GM12878 (cell line): ENCODE measurements at regions not wholly inside any gene's neighbourhood (a gene's known extent, or its start where the extent isn't known, plus 50 kb on each side); places are given as distances from the start of the nearest gene placed in this dataset.

ENCODE experiments used
- CBX3 ChIP-seq: fragments of 200-600 bp; sonication (generic); IDR thresholded peaks from 2 replicates; pipeline ENCODE4 v1.6.1; 2016; ENCODE audit warnings: low read depth, borderline replicate concordance
- IKZF2 ChIP-seq, 2 experiments: fragments of 450-650 bp; IDR thresholded peaks; 2 replicates each; pipeline ENCODE4 v1.6.1; 2017; ENCODE audit warnings: mild to moderate bottlenecking in 2 of 2, moderate library complexity in 2 of 2
- MEF2B ChIP-seq: fragments of 450-650 bp; IDR thresholded peaks from 2 replicates; pipeline ENCODE4 v1.6.1; 2018; ENCODE audit warnings: mild to moderate bottlenecking, moderate library complexity; ENCODE audit not compliant: partially characterized antibody, poor library complexity, severe bottlenecking
- POLR2A ChIP-seq: IDR thresholded peaks from 2 replicates; pipeline ENCODE4 v1.6.1; 2011; ENCODE audit warnings: low read depth, mild to moderate bottlenecking, low read length
- RAD21 ChIP-seq: IDR thresholded peaks from 2 replicates; pipeline ENCODE4 v1.6.1; 2011; ENCODE audit warnings: mild to moderate bottlenecking, low read depth, low read length, moderate library complexity; ENCODE audit not compliant: insufficient read depth
- RCOR1 ChIP-seq: conservative IDR thresholded peaks from 2 replicates; pipeline ENCODE4 v1.6.1; 2012; ENCODE audit warnings: low read depth, low read length, improper control_type of control experiment
- TCF7 ChIP-seq: IDR thresholded peaks from 2 replicates; pipeline ENCODE4 v1.6.1; 2014; ENCODE audit warnings: antibody characterized with exemption, borderline replicate concordance
- TF ChIP-seq, protein P1 (sequence below): fragments of 450-650 bp; IDR thresholded peaks from 2 replicates; pipeline ENCODE4 v1.6.1; 2017; ENCODE audit warnings: mild to moderate bottlenecking
- TF ChIP-seq, protein P2 (sequence below), 3 experiments: IDR thresholded peaks in 2 of 3; conservative IDR thresholded peaks in 1 of 3; 2 replicates each; pipeline ENCODE4 v1.5.1; 2011; ENCODE audit warnings: low read depth in 3 of 3, low read length in 3 of 3, mild to moderate bottlenecking in 3 of 3, control low read depth in 2 of 3, moderate library complexity in 2 of 3, inconsistent platforms in 1 of 3, mixed read lengths in 1 of 3; ENCODE audit not compliant: control insufficient read depth in 2 of 3, insufficient read depth in 1 of 3; ENCODE audit errors: extremely low read depth in 1 of 3
- TF ChIP-seq, protein P3 (sequence below): fragments of 450-650 bp; formaldehyde crosslinking; IDR thresholded peaks from 2 replicates; pipeline ENCODE4 v1.4.0; 2022; ENCODE audit warnings: mild to moderate bottlenecking, moderate library complexity
- TF ChIP-seq, protein P4 (sequence below): IDR thresholded peaks from 2 replicates; pipeline ENCODE4 v1.6.1; 2011; ENCODE audit warnings: mild to moderate bottlenecking, low read depth, low read length, moderate library complexity; ENCODE audit not compliant: insufficient replicate concordance
- TF ChIP-seq, protein P5 (sequence below): fragments of 450-650 bp; IDR thresholded peaks from 2 replicates; pipeline ENCODE4 v1.6.1; 2017; ENCODE audit warnings: antibody characterized with exemption, mild to moderate bottlenecking, moderate library complexity

DNA sequence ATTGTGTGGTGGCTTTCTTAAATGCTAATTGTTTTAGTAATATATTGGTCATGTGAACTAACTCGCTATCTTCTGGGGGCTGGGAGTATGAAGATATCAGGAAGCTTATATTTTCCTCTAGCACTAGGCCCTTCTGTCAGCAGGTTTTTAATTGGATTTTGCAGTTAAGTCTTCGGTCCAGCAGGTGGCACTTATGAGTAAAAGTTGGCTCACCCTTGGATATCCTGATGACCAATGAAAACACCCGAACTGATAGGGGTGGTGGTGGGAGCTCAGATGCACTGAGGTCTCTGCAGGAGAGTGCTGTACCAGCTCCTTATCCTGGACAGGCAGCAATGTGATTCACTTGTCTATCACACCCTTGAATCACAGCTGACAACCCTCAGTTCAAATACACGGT, 1365.8 kb upstream of the DIAPH2 start:
- TF ChIP-seq, protein P1, sequence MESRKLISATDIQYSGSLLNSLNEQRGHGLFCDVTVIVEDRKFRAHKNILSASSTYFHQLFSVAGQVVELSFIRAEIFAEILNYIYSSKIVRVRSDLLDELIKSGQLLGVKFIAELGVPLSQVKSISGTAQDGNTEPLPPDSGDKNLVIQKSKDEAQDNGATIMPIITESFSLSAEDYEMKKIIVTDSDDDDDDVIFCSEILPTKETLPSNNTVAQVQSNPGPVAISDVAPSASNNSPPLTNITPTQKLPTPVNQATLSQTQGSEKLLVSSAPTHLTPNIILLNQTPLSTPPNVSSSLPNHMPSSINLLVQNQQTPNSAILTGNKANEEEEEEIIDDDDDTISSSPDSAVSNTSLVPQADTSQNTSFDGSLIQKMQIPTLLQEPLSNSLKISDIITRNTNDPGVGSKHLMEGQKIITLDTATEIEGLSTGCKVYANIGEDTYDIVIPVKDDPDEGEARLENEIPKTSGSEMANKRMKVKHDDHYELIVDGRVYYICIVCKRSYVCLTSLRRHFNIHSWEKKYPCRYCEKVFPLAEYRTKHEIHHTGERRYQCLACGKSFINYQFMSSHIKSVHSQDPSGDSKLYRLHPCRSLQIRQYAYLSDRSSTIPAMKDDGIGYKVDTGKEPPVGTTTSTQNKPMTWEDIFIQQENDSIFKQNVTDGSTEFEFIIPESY = no peak
- TF ChIP-seq IKZF2 (IDR thresholded peaks at IDR 0.05) (no peak), TCF7 (no peak), POLR2A (no peak), RCOR1 (no peak), MEF2B (no peak), CBX3 (no peak), RAD21 (peak; percentile 33; the same call in 1 of the 2 replicates)
- TF ChIP-seq, protein P2, sequence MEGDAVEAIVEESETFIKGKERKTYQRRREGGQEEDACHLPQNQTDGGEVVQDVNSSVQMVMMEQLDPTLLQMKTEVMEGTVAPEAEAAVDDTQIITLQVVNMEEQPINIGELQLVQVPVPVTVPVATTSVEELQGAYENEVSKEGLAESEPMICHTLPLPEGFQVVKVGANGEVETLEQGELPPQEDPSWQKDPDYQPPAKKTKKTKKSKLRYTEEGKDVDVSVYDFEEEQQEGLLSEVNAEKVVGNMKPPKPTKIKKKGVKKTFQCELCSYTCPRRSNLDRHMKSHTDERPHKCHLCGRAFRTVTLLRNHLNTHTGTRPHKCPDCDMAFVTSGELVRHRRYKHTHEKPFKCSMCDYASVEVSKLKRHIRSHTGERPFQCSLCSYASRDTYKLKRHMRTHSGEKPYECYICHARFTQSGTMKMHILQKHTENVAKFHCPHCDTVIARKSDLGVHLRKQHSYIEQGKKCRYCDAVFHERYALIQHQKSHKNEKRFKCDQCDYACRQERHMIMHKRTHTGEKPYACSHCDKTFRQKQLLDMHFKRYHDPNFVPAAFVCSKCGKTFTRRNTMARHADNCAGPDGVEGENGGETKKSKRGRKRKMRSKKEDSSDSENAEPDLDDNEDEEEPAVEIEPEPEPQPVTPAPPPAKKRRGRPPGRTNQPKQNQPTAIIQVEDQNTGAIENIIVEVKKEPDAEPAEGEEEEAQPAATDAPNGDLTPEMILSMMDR (IDR thresholded peaks at IDR 0.05 in 2 of 3, conservative IDR thresholded peaks at IDR 0.05 in 1 of 3; ENCODE audit: control insufficient read depth in 2 of 3, extremely low read depth in 1 of 3, insufficient read depth in 1 of 3, low read depth in 3 of 3, low read length in 3 of 3) = peak; percentile 33 to 47 (median 36); a peak in 5 of 6 replicates
- TF ChIP-seq, protein P3, sequence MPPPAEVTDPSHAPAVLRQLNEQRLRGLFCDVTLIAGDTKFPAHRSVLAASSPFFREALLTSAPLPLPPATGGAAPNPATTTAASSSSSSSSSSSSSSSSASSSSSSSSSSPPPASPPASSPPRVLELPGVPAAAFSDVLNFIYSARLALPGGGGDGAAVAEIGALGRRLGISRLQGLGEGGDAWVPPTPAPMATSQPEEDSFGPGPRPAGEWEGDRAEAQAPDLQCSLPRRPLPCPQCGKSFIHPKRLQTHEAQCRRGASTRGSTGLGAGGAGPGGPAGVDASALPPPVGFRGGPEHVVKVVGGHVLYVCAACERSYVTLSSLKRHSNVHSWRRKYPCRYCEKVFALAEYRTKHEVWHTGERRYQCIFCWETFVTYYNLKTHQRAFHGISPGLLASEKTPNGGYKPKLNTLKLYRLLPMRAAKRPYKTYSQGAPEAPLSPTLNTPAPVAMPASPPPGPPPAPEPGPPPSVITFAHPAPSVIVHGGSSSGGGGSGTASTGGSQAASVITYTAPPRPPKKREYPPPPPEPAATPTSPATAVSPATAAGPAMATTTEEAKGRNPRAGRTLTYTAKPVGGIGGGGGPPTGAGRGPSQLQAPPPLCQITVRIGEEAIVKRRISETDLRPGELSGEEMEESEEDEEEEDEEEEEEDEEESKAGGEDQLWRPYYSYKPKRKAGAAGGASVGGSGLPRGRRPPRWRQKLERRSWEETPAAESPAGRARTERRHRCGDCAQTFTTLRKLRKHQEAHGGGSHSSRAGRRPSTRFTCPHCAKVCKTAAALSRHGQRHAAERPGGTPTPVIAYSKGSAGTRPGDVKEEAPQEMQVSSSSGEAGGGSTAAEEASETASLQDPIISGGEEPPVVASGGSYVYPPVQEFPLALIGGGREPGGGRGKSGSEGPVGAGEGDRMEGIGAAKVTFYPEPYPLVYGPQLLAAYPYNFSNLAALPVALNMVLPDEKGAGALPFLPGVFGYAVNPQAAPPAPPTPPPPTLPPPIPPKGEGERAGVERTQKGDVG = no peak
- TF ChIP-seq, protein P4, sequence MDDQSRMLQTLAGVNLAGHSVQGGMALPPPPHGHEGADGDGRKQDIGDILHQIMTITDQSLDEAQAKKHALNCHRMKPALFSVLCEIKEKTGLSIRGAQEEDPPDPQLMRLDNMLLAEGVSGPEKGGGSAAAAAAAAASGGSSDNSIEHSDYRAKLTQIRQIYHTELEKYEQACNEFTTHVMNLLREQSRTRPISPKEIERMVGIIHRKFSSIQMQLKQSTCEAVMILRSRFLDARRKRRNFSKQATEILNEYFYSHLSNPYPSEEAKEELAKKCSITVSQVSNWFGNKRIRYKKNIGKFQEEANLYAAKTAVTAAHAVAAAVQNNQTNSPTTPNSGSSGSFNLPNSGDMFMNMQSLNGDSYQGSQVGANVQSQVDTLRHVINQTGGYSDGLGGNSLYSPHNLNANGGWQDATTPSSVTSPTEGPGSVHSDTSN = no peak
- TF ChIP-seq, protein P5, sequence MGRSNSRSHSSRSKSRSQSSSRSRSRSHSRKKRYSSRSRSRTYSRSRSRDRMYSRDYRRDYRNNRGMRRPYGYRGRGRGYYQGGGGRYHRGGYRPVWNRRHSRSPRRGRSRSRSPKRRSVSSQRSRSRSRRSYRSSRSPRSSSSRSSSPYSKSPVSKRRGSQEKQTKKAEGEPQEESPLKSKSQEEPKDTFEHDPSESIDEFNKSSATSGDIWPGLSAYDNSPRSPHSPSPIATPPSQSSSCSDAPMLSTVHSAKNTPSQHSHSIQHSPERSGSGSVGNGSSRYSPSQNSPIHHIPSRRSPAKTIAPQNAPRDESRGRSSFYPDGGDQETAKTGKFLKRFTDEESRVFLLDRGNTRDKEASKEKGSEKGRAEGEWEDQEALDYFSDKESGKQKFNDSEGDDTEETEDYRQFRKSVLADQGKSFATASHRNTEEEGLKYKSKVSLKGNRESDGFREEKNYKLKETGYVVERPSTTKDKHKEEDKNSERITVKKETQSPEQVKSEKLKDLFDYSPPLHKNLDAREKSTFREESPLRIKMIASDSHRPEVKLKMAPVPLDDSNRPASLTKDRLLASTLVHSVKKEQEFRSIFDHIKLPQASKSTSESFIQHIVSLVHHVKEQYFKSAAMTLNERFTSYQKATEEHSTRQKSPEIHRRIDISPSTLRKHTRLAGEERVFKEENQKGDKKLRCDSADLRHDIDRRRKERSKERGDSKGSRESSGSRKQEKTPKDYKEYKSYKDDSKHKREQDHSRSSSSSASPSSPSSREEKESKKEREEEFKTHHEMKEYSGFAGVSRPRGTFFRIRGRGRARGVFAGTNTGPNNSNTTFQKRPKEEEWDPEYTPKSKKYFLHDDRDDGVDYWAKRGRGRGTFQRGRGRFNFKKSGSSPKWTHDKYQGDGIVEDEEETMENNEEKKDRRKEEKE = no peak
